ENCODE measurements at regions not wholly inside any gene's neighbourhood (a gene's known extent, or its start where the extent isn't known, plus 50 kb on each side); places are given as distances from the start of the nearest gene placed in this dataset.
"Not testable (repeated sequence)": the region's sequence is repeated elsewhere in the genome, so short reads cannot be mapped to it uniquely, and the experiment has no call there.

DNA sequence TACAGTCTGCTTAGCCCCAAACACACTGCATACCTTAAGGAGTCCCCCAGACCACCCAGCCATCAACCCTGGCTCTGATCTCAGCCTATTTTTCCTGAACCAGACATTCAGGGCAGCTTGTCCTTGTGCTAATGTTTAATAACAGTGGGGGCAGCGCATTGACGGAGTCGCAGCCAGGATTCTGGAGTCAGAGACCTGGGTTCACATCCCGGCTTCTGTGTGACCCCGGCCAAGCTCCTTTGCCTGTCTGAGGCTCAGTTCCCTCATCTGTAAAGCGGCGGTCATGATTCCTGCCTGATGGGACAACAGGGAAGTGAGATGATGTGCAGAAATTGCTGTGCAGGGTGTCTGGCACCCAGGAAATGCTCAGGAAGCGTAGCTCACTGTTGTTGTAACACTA is 63.1 kb downstream of the MATN1 start:
- no peak for DNase-seq (ENCODE audit: low read depth)
- TF ChIP-seq, protein P1, sequence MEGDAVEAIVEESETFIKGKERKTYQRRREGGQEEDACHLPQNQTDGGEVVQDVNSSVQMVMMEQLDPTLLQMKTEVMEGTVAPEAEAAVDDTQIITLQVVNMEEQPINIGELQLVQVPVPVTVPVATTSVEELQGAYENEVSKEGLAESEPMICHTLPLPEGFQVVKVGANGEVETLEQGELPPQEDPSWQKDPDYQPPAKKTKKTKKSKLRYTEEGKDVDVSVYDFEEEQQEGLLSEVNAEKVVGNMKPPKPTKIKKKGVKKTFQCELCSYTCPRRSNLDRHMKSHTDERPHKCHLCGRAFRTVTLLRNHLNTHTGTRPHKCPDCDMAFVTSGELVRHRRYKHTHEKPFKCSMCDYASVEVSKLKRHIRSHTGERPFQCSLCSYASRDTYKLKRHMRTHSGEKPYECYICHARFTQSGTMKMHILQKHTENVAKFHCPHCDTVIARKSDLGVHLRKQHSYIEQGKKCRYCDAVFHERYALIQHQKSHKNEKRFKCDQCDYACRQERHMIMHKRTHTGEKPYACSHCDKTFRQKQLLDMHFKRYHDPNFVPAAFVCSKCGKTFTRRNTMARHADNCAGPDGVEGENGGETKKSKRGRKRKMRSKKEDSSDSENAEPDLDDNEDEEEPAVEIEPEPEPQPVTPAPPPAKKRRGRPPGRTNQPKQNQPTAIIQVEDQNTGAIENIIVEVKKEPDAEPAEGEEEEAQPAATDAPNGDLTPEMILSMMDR (IDR thresholded peaks at IDR 0.05; ENCODE audit: low read depth, low read length, missing control alignments), result no peak
- no peak overlapping the region for H3K4me3 ChIP-seq (ENCODE audit: low read depth, low read length)

GRCh38 chr1:30659702-30660101 is 63.7 kb downstream of the MATN1 start:
- no peak for DNase-seq (ENCODE audit: low read depth)
- TF ChIP-seq, protein P1 (IDR thresholded peaks at IDR 0.05; ENCODE audit: low read depth, low read length, missing control alignments), result no peak
- no peak overlapping the region for H3K4me3 ChIP-seq (ENCODE audit: low read depth, low read length)

- not testable (repeated sequence) for DNase-seq (ENCODE audit: low read depth); H3K4me3 ChIP-seq (ENCODE audit: low read depth, low read length)
Measured at GRCh38 chr1:30658375-30658774, 65.0 kb downstream of the MATN1 start.

DNA sequence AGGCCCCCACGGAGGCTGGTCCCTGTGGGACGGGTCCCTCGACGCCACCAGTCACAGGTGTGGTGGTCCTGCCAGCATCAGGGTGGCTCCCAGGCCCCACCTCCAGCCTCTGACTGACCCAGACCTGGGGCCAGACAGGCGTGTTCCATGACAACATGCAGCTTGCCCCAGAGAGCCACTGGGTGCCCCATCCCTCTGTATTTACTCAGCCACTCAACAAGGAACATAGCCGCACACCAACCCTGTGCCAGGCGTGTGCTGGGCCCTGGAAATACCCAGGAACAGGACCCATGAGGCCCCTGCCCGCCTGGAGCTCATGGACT is 65.4 kb downstream of the MATN1 start:
- H3K4me3 ChIP-seq (ENCODE audit: low read depth, low read length), result no peak overlapping the region
- DNase-seq (ENCODE audit: low read depth), result no peak
- TF ChIP-seq, protein P1 (IDR thresholded peaks at IDR 0.05; ENCODE audit: low read depth, low read length, missing control alignments), result no peak

DNA sequence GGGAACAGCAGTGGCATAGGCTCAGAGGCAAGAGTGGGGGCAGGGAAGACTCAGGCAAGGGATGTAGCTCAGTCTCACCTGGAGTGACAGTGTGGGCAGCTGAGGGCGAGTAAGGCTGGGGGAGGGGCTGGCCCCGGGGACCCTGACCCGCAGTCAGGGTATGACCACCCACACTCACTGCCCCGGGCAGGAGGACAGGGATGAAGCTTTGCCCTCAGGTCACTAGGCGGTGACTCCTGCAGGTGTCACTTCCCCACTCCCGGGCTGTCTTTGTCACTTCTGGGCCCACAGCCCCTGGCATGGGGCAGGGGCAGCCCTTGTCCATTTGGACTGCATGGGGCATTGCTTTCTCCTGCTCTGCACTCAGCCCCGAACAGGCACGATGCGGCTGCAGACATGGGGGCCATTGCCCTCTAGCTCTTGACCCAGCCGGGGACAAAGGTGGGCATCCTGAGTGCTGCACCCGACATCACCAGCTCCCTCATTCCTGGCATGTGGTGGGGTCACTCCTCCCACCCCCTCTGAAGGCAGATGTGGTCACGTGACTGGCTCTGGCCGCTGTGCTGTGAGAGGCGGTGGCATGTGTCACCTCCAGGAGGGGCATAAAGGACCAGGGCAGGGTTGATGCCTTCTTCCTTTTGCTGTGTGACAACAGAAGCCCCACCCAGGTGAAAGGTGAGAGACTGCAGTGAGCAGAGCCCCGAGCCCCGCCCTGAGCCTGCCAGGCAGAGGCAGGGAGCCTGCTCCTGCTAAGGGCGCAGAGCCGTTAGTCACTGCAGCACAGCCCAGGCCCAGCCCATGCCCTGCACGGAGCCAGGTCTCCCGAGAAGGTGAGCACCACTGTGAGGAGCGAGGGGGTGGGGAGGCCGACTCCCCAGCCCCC is 66.0 kb downstream of the MATN1 start:
- DNase-seq (ENCODE audit: low read depth), result no peak
- TF ChIP-seq, protein P1 (IDR thresholded peaks at IDR 0.05; ENCODE audit: low read depth, low read length, missing control alignments), result no peak
- H3K4me3 ChIP-seq (ENCODE audit: low read depth, low read length), result no peak overlapping the region

DNA sequence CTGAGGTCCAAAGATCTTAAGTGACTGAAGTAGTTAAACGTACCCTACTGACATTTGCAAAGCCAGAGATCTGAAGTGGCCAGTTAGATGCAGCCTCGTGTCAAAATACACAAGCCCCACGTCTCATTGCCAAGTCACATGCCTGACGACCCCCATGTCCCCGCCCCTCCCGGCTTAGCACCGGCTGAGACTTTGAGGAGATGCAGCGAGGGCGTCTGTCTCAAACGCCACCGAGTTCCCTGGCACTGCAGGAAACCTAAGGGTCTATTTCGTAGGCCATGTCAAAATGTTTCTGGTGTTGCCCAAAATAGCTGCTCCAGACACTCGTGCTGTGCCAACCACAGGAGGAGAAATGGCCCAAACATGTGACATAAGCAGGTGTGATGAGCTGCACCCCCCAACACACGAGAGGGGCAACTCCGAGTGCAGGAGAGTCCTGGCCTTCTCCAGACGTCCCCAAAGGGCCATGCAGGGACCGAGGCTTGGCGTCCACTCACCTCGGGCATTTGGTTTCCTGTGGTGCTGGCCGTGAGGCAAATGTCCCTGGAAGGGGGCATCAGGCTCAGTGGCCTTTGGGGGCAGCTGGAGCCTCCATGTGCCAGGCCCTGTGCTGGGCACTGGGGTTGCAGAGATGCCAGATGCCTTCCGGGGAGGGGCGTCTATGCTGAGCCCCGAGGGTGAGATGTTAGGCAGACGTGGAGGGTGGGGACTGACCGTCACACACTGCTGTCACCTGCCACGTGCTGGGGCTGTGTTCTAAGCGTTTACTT is 67.0 kb downstream of the MATN1 start:
- TF ChIP-seq, protein P1 (IDR thresholded peaks at IDR 0.05; ENCODE audit: low read depth, low read length, missing control alignments), result no peak
- no peak overlapping the region for H3K4me3 ChIP-seq (ENCODE audit: low read depth, low read length)
- DNase-seq (ENCODE audit: low read depth), result no peak

DNA sequence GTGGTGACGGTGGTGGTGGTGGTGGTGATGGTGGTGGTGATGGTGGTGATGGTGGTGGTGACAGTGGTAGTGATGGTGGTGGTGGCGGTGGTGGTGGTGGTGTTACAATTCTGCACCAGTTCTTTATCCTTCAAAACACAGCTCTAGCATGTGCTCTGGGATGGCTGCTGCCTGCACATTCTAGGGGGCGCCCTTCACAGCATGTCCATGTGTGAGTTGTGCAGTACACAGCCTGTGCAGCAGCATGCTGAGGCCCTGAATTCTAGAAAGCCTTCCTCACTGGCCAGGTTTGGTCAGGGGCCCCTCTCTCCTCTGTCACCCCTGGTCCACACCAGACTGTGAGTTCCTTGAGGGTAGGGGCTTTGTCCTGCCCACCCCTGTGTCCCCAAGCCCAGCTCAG is 67.7 kb downstream of the MATN1 start:
- TF ChIP-seq, protein P1 (IDR thresholded peaks at IDR 0.05; ENCODE audit: low read depth, low read length, missing control alignments), result no peak
- H3K4me3 ChIP-seq (ENCODE audit: low read depth, low read length), result no peak overlapping the region
- DNase-seq (ENCODE audit: low read depth), result no peak
